ENCODE measurements at regions not wholly inside any gene's neighbourhood (a gene's known extent, or its start where the extent isn't known, plus 50 kb on each side); places are given as distances from the start of the nearest gene placed in this dataset.

DNA sequence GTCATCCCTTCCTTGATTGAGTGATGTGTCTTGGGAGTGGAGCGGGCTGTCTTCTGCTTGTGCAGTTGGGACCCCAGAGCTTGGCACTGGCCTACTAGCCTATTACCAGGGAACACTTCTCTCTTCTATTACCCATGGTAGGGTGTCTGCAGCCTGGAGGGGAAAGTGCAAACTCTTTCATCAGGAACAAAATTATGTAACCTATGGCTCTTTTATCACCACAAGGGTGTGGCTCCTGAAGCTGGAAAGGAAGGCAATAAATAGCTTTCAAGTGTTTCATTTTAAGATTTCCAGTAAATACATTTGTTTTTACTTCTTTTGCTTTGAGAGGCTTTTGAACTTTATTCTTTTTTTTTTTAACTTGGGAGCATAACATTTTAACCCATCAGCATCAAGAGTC, 349.7 kb upstream of the FAR2 start:
- Histone ChIP-seq H4K20me1 (ENCODE audit: insufficient read depth) (no peaks in the 10 kb centered on the region), H3K27ac (ENCODE audit: low read length) (no peak overlapping the region), H3K9me2 (ENCODE audit: insufficient read depth, low read length) (no peaks in the 10 kb centered on the region), H3K4me3 (ENCODE audit: low read length) (no peak overlapping the region), H3K27me3 (ENCODE audit: insufficient read depth, low read depth, low read length) (no peaks in the 10 kb centered on the region), H3K9me3 (ENCODE audit: low read length) (no peaks in the 10 kb centered on the region), H3K36me3 (ENCODE audit: insufficient read depth, low read length) (no peaks in the 10 kb centered on the region), H3F3A (ENCODE audit: insufficient read depth, low read length, poor library complexity, severe bottlenecking) (no peaks in the 10 kb centered on the region), H3K4me2 (ENCODE audit: low read length) (no peak overlapping the region), H2AFZ (ENCODE audit: low read depth, low read length) (no peak overlapping the region), H3K79me2 (replicated peaks; ENCODE audit: insufficient read depth, low read length) (no peaks in the 10 kb centered on the region), H3K9ac (ENCODE audit: low read length) (no peak overlapping the region)
- TF ChIP-seq, protein P1, sequence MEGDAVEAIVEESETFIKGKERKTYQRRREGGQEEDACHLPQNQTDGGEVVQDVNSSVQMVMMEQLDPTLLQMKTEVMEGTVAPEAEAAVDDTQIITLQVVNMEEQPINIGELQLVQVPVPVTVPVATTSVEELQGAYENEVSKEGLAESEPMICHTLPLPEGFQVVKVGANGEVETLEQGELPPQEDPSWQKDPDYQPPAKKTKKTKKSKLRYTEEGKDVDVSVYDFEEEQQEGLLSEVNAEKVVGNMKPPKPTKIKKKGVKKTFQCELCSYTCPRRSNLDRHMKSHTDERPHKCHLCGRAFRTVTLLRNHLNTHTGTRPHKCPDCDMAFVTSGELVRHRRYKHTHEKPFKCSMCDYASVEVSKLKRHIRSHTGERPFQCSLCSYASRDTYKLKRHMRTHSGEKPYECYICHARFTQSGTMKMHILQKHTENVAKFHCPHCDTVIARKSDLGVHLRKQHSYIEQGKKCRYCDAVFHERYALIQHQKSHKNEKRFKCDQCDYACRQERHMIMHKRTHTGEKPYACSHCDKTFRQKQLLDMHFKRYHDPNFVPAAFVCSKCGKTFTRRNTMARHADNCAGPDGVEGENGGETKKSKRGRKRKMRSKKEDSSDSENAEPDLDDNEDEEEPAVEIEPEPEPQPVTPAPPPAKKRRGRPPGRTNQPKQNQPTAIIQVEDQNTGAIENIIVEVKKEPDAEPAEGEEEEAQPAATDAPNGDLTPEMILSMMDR (IDR thresholded peaks at IDR 0.05; ENCODE audit: poor library complexity, severe bottlenecking): no peak
- TF ChIP-seq EZH2 (IDR thresholded peaks at IDR 0.05; ENCODE audit: borderline replicate concordance, insufficient read depth, low read length, poor library complexity, severe bottlenecking) (no peak), SMC3 (conservative IDR thresholded peaks at IDR 0.05; ENCODE audit: poor library complexity) (no peak), MXI1 (conservative IDR thresholded peaks at IDR 0.05; ENCODE audit: poor library complexity, severe bottlenecking) (no peak), EP300 (conservative IDR thresholded peaks at IDR 0.05; ENCODE audit: poor library complexity, severe bottlenecking) (no peak), POLR2AphosphoS5 (IDR thresholded peaks at IDR 0.05) (no peak), RAD21 (conservative IDR thresholded peaks at IDR 0.05) (no peak), TAF1 (IDR thresholded peaks at IDR 0.05; ENCODE audit: low read depth) (no peak)
- TF ChIP-seq, protein P2, sequence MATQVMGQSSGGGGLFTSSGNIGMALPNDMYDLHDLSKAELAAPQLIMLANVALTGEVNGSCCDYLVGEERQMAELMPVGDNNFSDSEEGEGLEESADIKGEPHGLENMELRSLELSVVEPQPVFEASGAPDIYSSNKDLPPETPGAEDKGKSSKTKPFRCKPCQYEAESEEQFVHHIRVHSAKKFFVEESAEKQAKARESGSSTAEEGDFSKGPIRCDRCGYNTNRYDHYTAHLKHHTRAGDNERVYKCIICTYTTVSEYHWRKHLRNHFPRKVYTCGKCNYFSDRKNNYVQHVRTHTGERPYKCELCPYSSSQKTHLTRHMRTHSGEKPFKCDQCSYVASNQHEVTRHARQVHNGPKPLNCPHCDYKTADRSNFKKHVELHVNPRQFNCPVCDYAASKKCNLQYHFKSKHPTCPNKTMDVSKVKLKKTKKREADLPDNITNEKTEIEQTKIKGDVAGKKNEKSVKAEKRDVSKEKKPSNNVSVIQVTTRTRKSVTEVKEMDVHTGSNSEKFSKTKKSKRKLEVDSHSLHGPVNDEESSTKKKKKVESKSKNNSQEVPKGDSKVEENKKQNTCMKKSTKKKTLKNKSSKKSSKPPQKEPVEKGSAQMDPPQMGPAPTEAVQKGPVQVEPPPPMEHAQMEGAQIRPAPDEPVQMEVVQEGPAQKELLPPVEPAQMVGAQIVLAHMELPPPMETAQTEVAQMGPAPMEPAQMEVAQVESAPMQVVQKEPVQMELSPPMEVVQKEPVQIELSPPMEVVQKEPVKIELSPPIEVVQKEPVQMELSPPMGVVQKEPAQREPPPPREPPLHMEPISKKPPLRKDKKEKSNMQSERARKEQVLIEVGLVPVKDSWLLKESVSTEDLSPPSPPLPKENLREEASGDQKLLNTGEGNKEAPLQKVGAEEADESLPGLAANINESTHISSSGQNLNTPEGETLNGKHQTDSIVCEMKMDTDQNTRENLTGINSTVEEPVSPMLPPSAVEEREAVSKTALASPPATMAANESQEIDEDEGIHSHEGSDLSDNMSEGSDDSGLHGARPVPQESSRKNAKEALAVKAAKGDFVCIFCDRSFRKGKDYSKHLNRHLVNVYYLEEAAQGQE (IDR thresholded peaks at IDR 0.05; ENCODE audit: borderline replicate concordance): no peak

DNA sequence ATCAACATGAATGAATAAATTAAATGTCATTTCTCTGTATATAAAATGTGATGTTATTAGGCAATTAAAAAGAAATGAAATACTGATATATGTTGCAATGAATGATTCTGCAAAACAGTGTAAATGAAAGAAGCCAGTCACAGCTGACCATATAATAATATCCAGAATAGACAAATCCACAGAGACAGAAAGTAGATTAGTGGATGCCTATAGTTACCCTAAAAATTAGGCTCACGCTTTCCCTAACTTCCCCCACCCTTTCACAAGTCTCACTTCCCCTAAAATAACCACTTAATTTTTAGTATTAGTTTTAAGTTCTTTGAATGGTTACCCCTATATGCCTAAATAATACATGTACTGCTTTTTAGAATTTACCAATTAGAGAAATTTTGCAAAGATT, 348.9 kb upstream of the FAR2 start:
- no peaks in the 10 kb centered on the region for H3K79me2 ChIP-seq (replicated peaks; ENCODE audit: insufficient read depth, low read length)
- H3K36me3 ChIP-seq (ENCODE audit: insufficient read depth, low read length): no peaks in the 10 kb centered on the region
- no peak overlapping the region for H3K27ac ChIP-seq (ENCODE audit: low read length)
- no peaks in the 10 kb centered on the region for H4K20me1 ChIP-seq (ENCODE audit: insufficient read depth)
- no peak overlapping the region for H3K9ac ChIP-seq (ENCODE audit: low read length)
- no peaks in the 10 kb centered on the region for H3K9me3 ChIP-seq (ENCODE audit: low read length)
- no peak overlapping the region for H3K4me2 ChIP-seq (ENCODE audit: low read length)
- TF ChIP-seq EZH2 (IDR thresholded peaks at IDR 0.05; ENCODE audit: borderline replicate concordance, insufficient read depth, low read length, poor library complexity, severe bottlenecking): no peak
- no peak for TF ChIP-seq EP300 (conservative IDR thresholded peaks at IDR 0.05; ENCODE audit: poor library complexity, severe bottlenecking)
- TF ChIP-seq TAF1 (IDR thresholded peaks at IDR 0.05; ENCODE audit: low read depth): no peak
- no peak for TF ChIP-seq RAD21 (conservative IDR thresholded peaks at IDR 0.05)
- no peak for TF ChIP-seq MXI1 (conservative IDR thresholded peaks at IDR 0.05; ENCODE audit: poor library complexity, severe bottlenecking)
- TF ChIP-seq SMC3 (conservative IDR thresholded peaks at IDR 0.05; ENCODE audit: poor library complexity): no peak
- TF ChIP-seq POLR2AphosphoS5 (IDR thresholded peaks at IDR 0.05): no peak
- TF ChIP-seq, protein P1 (IDR thresholded peaks at IDR 0.05; ENCODE audit: poor library complexity, severe bottlenecking): no peak
- TF ChIP-seq, protein P2 (IDR thresholded peaks at IDR 0.05; ENCODE audit: borderline replicate concordance): no peak
- H3K9me2 ChIP-seq (ENCODE audit: insufficient read depth, low read length): no peaks in the 10 kb centered on the region
- H2AFZ ChIP-seq (ENCODE audit: low read depth, low read length): no peak overlapping the region
- H3K4me3 ChIP-seq (ENCODE audit: low read length): no peak overlapping the region
- H3K27me3 ChIP-seq (ENCODE audit: insufficient read depth, low read depth, low read length): no peaks in the 10 kb centered on the region
- H3F3A ChIP-seq (ENCODE audit: insufficient read depth, low read length, poor library complexity, severe bottlenecking): no peaks in the 10 kb centered on the region
